NCI-H774 (cell line): ENCODE measurements at regions not wholly inside any gene's neighbourhood (a gene's known extent, or its start where the extent isn't known, plus 50 kb on each side); places are given as distances from the start of the nearest gene placed in this dataset.
"Not testable (repeated sequence)": the region's sequence is repeated elsewhere in the genome, so short reads cannot be mapped to it uniquely, and the experiment has no call there.

Source experiments
- DNase-seq: peaks from one replicate; lab custom pipeline; 2025; lab: John Stamatoyannopoulos, UW

DNA sequence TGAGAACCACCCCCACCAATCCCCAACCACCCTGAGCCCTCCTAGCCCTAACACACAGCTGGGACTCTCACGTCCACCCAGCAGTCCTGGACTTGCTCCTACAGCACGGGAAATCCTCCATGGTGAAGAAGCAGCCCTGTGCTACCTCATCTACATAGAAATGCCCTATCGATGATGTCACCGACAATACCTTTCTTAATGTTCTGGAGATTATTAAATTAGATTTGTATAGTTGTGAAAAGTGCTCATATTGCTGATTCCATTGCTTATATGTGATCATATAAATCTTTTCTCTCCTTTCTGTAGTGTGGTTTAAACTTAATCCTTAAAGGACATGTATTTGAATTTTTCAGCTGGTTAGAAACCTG is 97.1 kb downstream of the PPIAL4G start:
- DNase-seq: not testable (repeated sequence)

DNA sequence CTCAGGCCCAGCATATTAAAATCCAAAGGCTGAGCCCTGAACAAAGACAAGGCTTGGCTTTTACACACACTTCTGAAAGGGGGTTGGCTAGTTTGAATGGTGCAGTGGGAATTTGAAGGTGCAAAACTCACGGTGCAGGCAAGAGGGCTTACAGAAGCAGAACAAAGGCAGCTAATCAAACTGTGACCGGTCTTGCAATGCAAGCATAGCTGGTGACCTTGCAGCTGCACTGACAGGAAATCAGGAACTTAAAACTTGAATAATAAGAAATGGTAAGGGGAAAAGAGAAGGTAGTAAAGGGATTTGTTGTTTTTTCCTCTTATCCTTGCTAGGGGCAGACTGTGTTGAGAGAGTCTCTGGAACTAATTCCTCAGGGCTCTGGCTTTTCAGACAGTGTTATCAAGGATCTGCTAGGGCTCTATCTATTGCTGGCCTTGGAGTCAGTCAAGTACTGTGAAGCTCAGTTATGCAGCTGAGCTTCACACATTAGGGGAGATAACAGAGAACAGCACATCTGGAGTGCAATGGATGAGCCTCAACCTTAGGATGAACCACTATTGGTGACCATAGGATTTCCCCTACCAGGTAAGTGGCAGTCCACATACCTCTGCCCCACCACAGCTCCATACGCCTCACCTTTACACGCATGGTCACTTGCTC is 97.6 kb downstream of the PPIAL4G start:
- DNase-seq: no peak

DNA sequence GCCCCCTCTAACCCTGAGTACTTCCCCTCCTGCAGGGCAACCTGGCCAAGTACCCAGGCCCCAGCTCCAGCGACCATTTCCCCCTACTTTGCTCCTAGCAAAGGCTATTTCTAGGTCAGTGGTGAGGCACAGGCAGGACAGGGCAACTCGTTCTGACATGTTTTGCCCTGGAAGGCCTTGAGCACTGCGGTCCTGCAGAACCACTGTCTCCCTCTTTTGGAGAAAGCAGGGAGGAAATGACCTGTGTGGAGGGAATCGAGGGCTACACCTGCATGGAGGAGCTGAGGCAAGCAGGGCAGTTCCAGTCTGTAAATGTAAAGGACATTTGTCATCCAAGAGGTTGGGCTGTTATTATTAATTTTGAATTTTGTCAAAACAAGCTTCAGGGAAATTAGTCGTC is 99.1 kb downstream of the PPIAL4G start:
- DNase-seq: no peak

DNA sequence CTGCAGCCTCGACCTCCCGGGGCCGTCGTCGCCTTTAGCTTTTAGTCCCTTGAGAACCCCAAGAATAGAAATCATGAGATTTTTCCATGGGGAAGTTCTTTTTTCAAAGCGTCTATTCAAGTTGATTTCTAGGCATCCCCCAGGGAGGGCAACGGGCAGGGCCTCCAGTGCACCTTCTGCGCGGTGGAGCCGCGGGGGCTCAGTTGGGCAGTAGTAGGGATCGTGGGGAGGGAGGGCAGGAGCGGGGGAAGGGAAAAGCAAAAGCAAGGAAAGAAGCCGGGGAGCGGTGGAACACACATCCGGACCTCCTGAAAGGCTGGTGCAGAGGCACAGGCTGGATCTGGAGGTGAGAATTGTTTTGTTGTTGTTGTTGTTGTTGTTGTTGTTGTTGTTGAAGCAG is 103.4 kb downstream of the PPIAL4G start:
- no peak for DNase-seq

DNA sequence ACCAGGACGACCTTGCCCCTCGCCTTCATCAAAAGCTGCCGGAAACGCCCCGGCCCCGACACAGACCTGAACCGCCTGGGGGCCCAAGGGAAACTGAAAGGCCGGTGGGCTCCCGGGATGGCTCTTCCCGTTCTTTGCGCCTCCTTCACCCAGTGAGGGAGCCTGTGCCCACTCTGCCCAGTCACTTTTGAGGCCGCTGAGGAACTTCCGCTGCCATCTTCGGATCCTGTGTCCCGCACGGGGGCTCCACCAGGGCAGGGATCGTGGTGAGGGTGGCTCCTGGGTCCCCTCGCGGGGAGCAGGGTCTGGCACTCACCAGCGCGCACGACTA is 104.0 kb downstream of the PPIAL4G start:
- no peak for DNase-seq

DNA sequence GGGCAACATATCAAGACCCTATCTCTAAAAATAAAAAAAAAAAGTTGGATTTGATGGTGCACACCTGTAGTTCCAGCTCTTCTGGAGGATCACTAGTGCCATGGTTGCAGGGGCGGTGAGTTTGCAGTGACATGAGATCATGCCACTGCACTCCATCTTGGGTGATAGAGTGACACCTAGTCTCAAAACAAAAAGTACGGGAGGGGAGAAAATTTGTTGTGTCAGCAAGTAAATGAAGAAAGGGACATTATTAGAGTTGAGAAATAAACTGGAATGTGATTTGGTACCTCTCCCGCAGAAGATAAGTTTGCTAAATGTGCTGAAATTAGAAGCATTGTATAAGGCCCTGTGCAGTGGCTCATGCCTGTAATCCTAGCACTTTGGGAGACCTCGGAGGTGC is 105.1 kb downstream of the PPIAL4G start:
- DNase-seq: not testable (repeated sequence)

DNA sequence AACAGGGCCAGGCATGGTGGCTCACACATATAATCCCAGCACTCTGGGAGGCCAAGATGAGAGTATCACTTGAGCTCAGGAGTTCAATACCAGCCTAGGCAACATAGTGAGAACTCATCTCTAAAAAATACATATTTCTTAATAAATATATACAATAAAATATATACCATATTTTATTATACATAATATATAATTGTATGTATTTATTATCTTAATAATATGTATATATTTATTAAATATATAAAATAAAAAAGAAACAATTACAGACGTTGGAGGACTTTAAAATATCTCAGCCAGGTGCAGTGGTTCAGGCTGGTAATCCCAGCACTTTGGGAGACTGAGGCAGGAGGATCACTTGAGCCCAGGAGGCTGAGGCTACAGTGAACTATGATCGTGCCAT is 106.1 kb downstream of the PPIAL4G start:
- DNase-seq: not testable (repeated sequence)

DNA sequence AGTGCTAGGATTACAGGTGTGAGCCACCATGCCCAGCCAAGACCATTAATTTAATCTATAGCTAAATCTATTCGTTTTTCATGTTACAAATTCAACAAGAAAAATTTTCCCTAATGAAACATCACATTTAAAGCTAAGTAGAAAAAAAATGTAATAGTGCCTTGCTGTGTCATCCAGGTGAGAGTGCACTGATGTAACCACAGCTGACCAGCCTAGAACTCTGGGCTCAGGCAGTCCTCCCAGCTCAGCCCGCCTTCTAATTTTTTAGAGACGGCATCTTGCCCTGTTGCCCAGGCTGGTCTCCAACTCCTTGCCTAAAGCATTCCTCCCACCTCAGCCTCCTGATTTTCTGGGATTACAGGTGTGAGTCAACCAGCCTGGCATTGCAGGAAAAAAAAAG is 109.0 kb downstream of the PPIAL4G start:
- DNase-seq: no peak

DNA sequence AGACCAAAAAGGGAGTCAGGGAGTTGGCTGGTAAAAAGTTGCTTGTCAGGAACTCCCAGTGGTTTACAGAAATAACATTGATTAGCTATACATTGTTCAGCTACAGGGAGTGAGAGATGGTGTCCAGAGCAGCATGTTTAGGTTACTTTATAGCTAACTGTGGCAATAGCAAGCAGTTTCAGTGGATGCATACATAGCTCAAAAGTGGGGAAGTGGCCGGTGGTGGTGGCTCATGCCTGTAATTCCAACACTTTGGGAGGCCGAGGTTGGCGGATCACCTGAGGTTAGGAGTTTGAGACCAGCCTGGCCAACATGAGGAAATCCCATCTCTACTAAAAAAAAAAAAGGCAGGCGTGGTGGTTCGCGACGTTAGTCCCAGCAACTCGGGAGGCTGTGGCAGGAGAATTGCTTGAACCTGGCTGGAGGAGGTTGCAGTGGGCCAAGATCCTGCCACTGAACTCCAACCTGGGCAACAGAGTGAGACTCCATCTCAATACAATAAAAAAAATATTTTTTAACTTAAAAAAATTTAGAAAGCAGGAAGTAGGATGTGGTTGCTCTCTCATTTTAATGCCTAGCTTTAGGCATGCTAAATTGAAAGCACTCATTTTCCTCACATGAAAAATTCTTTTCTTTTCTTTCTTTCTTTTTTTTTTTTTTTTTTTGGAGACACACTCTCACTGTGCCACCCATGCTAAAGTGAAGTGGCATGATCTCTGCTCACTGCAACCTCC is 109.7 kb downstream of the PPIAL4G start:
- no peak for DNase-seq

DNA sequence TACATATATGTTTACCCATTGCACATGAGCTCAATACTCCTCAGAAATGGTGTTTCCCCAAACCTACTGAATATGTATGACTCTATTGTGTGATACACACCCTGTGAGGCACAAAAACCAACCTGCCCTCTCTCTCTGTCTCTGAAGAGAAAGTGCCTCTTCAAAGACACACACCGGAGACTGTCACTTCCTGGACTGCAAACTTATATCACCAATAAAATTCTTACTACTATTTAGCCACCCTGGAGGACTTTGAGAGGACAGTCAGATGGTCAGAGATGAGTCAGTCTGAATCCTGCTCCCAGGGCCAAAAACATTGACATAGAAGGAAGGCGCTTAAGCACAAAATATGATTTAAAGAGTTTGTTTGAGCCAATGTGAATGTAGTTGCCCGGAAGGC is 110.4 kb downstream of the PPIAL4G start:
- DNase-seq: no peak

DNA sequence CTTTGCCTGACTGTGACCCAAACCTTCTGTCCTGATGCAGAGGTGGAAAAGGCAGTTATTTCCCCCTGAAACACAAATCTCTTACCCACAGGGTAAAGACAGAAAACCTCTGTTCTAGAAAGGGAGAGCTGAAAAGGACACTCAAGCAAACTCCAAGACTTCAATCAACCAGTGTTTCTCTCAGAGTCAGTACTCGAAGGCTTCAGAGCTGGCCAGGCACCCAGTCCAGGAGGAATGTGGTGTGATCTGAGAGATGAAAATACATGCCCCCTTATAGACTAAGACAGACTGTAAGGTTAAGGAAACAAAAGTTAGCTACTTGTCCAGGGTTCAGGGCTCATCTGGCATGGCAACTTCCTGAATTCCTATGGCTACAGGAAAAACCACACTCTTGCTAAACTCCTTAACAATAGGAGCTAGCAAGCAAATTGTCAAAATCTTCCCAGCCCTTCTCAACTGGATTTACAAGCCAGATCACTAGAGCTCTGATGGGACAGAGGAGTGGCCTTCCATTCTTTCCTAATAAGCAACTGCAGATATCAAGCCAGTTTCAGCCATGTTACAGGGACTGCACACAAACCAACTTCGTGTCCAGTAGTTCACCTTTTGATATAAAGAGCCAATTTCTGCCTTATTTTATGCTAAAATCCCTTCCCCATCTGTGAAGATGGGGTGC is 110.9 kb downstream of the PPIAL4G start:
- DNase-seq: not testable (repeated sequence)

DNA sequence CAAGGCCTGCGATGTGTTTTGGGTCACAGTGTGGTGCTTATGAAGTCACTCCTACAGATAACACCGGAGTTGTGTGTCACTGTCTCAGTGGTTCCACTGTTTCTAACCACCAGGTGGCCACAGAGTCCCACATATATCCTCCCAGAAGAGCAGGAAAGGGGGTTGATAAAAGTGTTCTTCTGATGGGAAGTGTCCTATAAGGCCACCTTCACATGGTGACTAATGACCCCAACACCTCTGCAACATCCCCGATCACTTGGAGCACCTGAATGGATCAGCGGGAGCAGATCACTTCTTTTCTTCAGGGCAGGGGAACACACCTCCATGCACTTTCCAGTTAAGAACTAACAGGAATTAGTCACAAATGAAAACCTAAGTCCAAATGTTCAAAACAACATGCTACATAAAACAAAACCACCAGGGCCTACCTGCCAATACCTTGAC is 111.5 kb downstream of the PPIAL4G start:
- DNase-seq: peak; percentile 76

DNA sequence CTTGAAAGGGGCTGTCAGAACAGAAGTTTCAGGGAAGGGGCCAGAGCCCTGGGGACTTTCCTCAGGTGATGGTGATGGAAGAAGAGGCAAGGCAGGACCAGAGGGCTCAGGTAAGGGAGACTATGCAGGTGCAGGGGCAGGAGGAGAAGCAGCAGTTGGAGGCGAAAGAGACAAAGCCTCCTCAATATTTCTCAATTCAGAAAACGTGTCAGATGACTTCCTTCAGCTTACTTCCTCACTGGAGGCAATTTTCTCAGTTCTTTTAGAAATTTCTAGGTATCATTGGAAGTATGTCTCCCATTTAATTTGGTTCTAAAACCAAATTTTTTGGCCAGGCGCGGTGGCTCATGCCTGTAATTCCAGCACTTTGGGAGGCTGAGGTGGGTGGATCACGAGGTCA is 112.4 kb downstream of the PPIAL4G start:
- DNase-seq: not testable (repeated sequence)

DNA sequence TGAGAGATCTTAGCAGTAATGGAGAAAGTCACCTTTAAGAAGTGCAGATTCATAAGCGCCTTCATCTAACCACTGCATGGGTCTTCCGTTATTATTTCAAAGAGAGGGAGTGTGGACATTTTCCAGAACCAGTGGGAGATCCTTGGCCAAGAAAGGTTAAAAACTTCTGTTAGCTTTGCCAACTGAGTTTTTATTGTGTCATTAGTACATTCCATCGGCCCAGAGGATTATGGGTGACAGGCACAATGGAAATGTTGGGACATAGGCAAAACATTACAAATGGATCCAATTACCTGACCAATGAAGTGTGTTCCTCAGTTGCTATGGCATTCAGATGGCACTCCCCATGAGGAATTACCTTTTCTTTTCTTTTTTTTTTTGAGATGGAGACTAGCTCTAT is 115.5 kb downstream of the PPIAL4G start:
- DNase-seq: no peak

DNA sequence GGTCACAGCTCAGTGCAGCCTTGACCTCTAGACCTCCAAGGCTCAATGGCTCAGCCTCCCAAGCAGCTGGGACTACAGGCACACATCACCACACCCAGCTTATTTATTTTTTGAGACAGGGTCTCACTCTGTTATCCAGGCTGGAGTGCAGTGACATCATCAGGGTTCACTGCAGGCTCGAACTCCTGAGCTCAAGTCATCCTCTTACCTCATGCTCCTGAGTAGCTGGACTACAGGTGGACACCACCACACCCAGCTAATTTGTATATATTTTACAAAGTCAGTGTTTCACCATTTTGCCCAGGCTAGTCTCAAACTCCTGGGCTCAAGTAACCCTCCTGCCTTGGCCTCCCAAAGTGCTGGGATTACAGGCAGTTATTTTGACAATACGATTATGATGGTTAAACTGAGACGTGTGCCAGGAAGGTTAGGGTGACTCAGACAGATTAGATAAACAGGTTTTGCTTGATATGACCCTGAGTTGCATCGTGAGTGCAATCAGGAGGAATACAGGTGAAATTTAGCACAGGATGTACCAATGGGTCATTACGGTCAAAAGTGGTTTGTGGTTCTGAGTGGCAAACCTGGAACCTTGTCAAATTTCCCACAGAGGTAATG is 116.9 kb downstream of the PPIAL4G start:
- DNase-seq: not testable (repeated sequence)

DNA sequence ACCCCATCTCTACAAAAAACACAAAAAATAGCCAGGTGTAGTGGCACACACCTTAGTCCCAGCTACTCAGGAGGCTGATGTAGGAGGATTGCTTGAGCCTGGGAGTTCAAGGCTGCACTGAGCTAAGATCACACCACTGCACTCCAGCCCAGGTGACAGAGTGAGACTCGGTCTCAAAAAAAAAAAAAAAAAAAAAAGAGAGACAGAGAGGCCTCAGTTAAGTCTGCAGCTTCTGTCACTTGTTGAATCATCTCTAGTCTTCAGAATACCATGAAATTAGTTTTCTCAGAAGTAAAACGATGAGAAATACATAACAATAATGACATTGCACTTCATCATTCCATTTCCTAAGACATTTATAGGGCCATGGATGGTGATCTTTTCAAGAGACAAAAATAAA is 118.0 kb downstream of the PPIAL4G start:
- DNase-seq: not testable (repeated sequence)

DNA sequence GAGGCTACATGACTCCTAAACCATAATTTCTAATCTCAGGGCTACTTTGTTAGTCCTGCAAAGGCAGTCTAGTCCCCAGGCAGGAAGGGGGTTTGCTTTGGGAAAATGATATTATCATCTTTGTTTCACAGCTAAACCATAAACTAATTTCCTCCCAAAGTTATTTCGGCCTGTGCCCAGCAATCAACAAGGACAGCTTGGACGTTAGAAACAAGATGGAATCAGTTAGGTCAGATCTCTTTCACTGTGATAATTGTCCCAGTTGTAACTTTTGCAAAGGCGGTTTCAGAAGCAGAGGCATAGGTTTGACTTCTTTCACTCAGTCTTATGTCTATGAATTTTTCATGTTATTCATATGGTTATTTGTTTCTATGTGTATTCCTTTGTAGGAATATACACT is 119.1 kb downstream of the PPIAL4G start:
- DNase-seq: not testable (repeated sequence)

DNA sequence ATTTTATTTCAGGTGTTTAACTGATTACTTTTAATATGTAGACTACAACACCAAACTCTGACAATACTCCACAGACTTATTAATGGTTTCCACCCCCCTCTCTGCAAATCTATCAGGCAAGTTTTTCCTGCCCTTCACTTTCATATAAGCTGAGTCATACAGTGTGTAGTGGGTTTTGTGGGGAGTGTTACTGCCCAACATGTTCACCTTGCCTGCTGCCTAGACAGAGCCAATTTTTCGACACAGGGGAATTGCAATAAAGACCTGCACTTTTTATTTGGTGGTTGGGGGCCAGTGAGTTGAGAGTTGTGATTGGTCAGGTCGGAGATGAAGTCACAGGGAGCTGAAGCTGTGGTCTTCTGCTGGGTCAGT is 119.7 kb downstream of the PPIAL4G start:
- DNase-seq: no peak

DNA sequence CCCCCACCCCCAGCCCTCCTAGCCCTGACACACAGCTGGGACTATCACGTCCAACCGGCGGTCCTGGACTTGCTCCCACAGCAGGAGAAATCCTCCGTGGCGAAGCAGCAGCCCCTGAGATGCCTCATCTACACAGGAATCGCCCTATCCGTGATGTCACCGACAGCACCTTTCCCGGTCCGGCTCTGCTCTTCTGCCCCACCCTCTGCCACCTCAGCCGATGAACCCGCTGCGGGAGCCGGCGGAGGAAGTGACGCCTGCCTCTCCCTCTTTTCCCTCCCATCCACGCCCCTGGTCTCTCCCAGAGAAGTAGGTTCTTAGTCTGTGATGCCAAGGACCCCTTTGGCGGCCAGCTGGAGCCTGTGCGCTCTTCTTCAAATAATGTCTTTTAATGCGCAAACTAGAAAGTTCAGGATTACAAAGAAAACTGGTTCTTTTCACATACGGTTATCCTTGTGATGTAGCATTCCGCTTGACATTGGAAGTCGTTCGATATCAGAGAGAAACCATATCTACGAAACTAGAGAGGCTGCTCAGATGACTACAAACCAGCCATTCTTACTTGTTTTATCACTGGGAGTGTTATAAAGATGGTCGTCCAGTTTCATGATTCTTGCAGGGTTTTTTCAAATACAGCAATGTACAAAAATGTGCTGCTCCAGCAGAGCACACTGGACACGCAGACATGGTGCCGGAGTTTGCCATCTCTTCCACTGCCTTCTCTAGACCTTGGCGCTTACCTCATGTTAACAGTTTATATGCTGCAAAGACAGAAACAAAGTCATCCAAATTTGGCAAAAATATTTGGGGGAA is 120.3 kb downstream of the PPIAL4G start:
- DNase-seq: peak; percentile 76

DNA sequence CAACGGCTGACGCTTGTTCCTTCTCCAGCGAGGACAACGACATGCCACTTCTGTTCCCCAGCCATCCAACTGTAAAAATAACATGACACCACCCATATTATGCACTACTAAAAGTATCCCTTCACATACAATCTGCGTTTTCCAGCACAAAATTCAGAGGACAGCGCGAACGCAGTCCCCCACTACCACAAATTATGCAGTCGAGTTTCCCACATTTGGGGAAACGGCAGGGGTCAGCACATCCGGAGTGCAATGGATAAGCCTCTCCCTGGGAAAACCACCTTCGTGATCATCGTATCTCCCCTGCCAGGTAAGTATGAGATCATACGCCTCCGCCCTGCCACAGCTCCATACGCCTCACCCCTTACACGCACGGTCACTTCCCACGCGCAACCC is 120.9 kb downstream of the PPIAL4G start:
- DNase-seq: peak; percentile 33

DNA sequence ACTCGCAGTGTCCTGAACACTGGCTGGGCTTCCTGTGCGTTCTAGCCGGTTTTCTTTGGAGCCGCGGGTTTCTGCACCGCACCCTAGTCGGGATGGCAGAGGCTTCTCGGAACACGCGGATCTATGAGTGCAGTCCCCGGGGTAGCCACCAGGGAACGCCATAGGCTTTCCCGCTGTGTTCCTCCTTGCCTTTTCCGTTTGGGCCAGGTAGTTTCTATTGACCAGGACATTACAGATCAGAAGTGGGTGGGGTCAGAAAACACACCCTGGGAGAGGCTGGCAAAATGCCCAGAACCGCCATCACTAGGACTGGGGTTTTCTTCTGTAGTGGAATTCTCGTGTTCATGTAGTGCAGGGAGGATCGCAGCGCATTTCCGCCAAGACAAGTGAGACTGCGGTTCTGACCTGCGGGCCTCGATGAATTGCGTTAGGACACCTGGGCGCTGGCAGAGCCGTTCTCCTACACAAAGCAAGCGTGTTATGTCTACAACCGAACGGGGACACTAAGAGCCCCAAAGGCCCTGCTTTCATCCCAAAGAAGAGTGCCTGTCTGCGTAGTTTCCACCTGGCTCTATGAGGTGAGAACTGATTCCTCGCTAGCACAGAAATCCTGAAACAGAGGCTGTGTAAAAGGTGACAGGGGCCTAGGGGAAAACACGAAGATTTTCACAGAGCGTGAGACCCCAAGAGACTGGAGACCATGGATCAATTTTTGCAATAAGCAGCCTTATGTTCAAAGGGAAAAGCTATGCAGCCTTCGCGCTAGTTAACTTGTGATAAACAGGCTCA is 121.5 kb downstream of the PPIAL4G start:
- DNase-seq: peak; percentile 49
